ENCODE measurements at regions not wholly inside any gene's neighbourhood (a gene's known extent, or its start where the extent isn't known, plus 50 kb on each side); places are given as distances from the start of the nearest gene placed in this dataset.
"Not testable (repeated sequence)": the region's sequence is repeated elsewhere in the genome, so short reads cannot be mapped to it uniquely, and the experiment has no call there.

DNA sequence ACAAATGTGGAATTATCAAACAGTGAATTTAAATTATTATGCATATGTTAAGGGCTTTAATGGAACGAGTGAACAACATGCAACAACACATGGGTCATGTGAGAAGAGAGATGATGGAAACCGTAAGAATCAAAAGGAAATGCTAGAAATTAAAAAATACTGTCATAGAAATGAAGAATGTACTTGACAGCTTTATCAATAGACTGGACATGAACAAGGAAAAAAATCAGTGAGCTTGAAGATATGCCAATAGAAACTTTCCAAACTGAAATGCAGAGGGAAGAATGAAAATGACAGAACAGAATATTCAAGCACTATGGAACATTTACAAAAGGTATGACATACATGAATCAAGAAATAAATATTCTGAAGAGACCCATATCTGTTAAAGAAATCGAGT, 117.7 kb upstream of the KCNJ3 start (continued):
- TF ChIP-seq, protein P1, sequence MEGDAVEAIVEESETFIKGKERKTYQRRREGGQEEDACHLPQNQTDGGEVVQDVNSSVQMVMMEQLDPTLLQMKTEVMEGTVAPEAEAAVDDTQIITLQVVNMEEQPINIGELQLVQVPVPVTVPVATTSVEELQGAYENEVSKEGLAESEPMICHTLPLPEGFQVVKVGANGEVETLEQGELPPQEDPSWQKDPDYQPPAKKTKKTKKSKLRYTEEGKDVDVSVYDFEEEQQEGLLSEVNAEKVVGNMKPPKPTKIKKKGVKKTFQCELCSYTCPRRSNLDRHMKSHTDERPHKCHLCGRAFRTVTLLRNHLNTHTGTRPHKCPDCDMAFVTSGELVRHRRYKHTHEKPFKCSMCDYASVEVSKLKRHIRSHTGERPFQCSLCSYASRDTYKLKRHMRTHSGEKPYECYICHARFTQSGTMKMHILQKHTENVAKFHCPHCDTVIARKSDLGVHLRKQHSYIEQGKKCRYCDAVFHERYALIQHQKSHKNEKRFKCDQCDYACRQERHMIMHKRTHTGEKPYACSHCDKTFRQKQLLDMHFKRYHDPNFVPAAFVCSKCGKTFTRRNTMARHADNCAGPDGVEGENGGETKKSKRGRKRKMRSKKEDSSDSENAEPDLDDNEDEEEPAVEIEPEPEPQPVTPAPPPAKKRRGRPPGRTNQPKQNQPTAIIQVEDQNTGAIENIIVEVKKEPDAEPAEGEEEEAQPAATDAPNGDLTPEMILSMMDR (conservative IDR thresholded peaks at IDR 0.05; ENCODE audit: low read depth in 2 of 2) = no peak
- TF ChIP-seq STAT1 (IDR thresholded peaks at IDR 0.05; ENCODE audit: unreplicated experiment) (no peak), JUNB (IDR thresholded peaks at IDR 0.05; ENCODE audit: unreplicated experiment) (no peak), POLR2AphosphoS5 (IDR thresholded peaks at IDR 0.05; ENCODE audit: low read depth) (no peak), NANOG (IDR thresholded peaks at IDR 0.05; ENCODE audit: borderline replicate concordance) (no peak)
- TF ChIP-seq, protein P2, sequence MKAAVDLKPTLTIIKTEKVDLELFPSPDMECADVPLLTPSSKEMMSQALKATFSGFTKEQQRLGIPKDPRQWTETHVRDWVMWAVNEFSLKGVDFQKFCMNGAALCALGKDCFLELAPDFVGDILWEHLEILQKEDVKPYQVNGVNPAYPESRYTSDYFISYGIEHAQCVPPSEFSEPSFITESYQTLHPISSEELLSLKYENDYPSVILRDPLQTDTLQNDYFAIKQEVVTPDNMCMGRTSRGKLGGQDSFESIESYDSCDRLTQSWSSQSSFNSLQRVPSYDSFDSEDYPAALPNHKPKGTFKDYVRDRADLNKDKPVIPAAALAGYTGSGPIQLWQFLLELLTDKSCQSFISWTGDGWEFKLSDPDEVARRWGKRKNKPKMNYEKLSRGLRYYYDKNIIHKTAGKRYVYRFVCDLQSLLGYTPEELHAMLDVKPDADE (IDR thresholded peaks at IDR 0.05) = no peak

GRCh38 chr2:154582694-154583093, 115.8 kb upstream of the KCNJ3 start:
- H3K9me3 Mint-ChIP-seq; H2AFZ ChIP-seq; H3K27me3 Mint-ChIP-seq (ENCODE audit: insufficient read depth, low read depth, poor library complexity); H3K9me2 ChIP-seq (ENCODE audit: insufficient read depth); H3K36me3 Mint-ChIP-seq (ENCODE audit: low read depth); H3K4me3 Mint-ChIP-seq; H3K4me2 ChIP-seq; H3F3A ChIP-seq (replicated peaks; ENCODE audit: low read depth); H3K36me3 ChIP-seq (ENCODE audit: insufficient read depth); H3K79me2 ChIP-seq (replicated peaks; ENCODE audit: insufficient read depth); H4K20me1 ChIP-seq (replicated peaks; ENCODE audit: insufficient read depth); ATAC-seq; H3K4me3 ChIP-seq; H3K27me3 ChIP-seq (ENCODE audit: insufficient read depth); DNase-seq (ENCODE audit: low spot score): not testable (repeated sequence)
- H3K4me1 Mint-ChIP-seq = peaks cover 40% of the 10 kb centered on the region
- peak overlapping the region; percentile 41; the same call in 1 of the 2 replicates for H3K27ac Mint-ChIP-seq
- H3K4me1 ChIP-seq (ENCODE audit: insufficient read depth) = peaks cover 26% of the 10 kb centered on the region
- H3K27ac ChIP-seq (ENCODE audit: low read depth) = peak overlapping the region; percentile 67

DNA sequence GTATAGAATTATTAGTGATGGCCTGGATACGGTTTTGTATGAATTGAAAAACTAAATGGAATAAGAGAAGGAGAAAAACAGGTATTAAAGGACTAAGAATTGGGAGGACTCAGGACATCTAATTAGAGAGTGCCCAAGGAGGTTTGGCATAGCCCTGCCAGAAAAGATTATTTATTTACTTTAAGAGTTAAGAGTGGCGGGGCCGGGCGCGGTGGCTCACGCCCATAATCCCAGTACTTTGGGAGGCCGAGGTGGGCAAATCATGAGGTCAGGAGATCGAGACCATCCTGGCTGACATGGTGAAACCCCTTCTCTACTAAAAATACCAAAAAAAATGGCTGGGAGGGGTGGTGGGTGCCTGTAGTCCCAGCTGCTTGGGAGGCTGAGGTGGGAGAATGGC, 115.2 kb upstream of the KCNJ3 start:
- peaks cover 41% of the 10 kb centered on the region for H3K4me1 Mint-ChIP-seq
- not testable (repeated sequence) for H3K36me3 Mint-ChIP-seq (ENCODE audit: low read depth)

GRCh38 chr2:154587739-154588138, 110.8 kb upstream of the KCNJ3 start:
- Histone ChIP-seq H3K4me2 (peak overlapping the region; percentile 36), H3K4me1 (ENCODE audit: insufficient read depth) (peaks cover 48% of the 10 kb centered on the region), H3K36me3 (ENCODE audit: insufficient read depth) (no peaks in the 10 kb centered on the region), H3K9me2 (ENCODE audit: insufficient read depth) (no peaks in the 10 kb centered on the region), H4K20me1 (replicated peaks; ENCODE audit: insufficient read depth) (no peaks in the 10 kb centered on the region), H3K27ac (ENCODE audit: low read depth) (peak overlapping the region; percentile 88), H3K79me2 (replicated peaks; ENCODE audit: insufficient read depth) (no peaks in the 10 kb centered on the region), H2AFZ (no peak overlapping the region), H3K27me3 (ENCODE audit: insufficient read depth) (no peaks in the 10 kb centered on the region), H3F3A (replicated peaks; ENCODE audit: low read depth) (no peaks in the 10 kb centered on the region), H3K4me3 (no peak overlapping the region)
- peak; percentile 28 for ATAC-seq
- peak; percentile 30 for DNase-seq (ENCODE audit: low spot score)
- Mint-ChIP-seq H3K27ac (peak overlapping the region; percentile 91; the same call in 1 of the 2 replicates), H3K36me3 (ENCODE audit: low read depth) (no peaks in the 10 kb centered on the region; the same call in 2 of the 3 replicates), H3K4me1 (peaks cover 45% of the 10 kb centered on the region), H3K27me3 (ENCODE audit: insufficient read depth, low read depth, poor library complexity) (peaks cover 3% of the 10 kb centered on the region), H3K4me3 (no peak overlapping the region), H3K9me3 (no peaks in the 10 kb centered on the region)
- no peak for TF ChIP-seq EZH2phosphoT487 (IDR thresholded peaks at IDR 0.05; ENCODE audit: unreplicated experiment)
- TF ChIP-seq CREB1 (CRISPR knock-in tag; IDR thresholded peaks at IDR 0.05; ENCODE audit: low read depth) = no peak
- TF ChIP-seq ZNF331 (CRISPR knock-in tag; IDR thresholded peaks at IDR 0.05; ENCODE audit: low read depth) = no peak
- no peak for TF ChIP-seq POLR2AphosphoS5 (IDR thresholded peaks at IDR 0.05; ENCODE audit: low read depth)
- no peak for TF ChIP-seq NANOG (IDR thresholded peaks at IDR 0.05; ENCODE audit: borderline replicate concordance)
- TF ChIP-seq, protein P2 (IDR thresholded peaks at IDR 0.05) = no peak
- TF ChIP-seq JUNB (IDR thresholded peaks at IDR 0.05; ENCODE audit: unreplicated experiment) = no peak
- TF ChIP-seq STAT1 (IDR thresholded peaks at IDR 0.05; ENCODE audit: unreplicated experiment) = no peak
- TF ChIP-seq, protein P1 (conservative IDR thresholded peaks at IDR 0.05; ENCODE audit: low read depth in 2 of 2) = no peak
- TF ChIP-seq ZNF114 (CRISPR knock-in tag; IDR thresholded peaks at IDR 0.05) = no peak

More for the DNA sequence above, 115.2 kb upstream of the KCNJ3 start:
- Histone ChIP-seq H3K4me1 (ENCODE audit: insufficient read depth) (peaks cover 30% of the 10 kb centered on the region), H3K27ac (ENCODE audit: low read depth) (peak overlapping the region; percentile 39; the same call in 1 of the 2 replicates)
- not testable (repeated sequence) for H3K4me2 ChIP-seq; H3F3A ChIP-seq (replicated peaks; ENCODE audit: low read depth); H3K4me3 Mint-ChIP-seq; H3K79me2 ChIP-seq (replicated peaks; ENCODE audit: insufficient read depth); DNase-seq (ENCODE audit: low spot score); H3K4me3 ChIP-seq; H2AFZ ChIP-seq; ATAC-seq; H3K27ac Mint-ChIP-seq; H3K9me2 ChIP-seq (ENCODE audit: insufficient read depth); H4K20me1 ChIP-seq (replicated peaks; ENCODE audit: insufficient read depth); H3K27me3 Mint-ChIP-seq (ENCODE audit: insufficient read depth, low read depth, poor library complexity); H3K36me3 ChIP-seq (ENCODE audit: insufficient read depth); H3K27me3 ChIP-seq (ENCODE audit: insufficient read depth); H3K9me3 Mint-ChIP-seq
